GM19099 (cell line): ENCODE measurements at regions not wholly inside any gene's neighbourhood (a gene's known extent, or its start where the extent isn't known, plus 50 kb on each side); places are given as distances from the start of the nearest gene placed in this dataset.

Source experiments
- POLR2A ChIP-seq: IDR thresholded peaks from 3 replicates; pipeline ENCODE4 v1.6.1; 2011; ENCODE audit warnings: low read depth; ENCODE audit not compliant: insufficient read length; ENCODE audit errors: extremely low read depth

DNA sequence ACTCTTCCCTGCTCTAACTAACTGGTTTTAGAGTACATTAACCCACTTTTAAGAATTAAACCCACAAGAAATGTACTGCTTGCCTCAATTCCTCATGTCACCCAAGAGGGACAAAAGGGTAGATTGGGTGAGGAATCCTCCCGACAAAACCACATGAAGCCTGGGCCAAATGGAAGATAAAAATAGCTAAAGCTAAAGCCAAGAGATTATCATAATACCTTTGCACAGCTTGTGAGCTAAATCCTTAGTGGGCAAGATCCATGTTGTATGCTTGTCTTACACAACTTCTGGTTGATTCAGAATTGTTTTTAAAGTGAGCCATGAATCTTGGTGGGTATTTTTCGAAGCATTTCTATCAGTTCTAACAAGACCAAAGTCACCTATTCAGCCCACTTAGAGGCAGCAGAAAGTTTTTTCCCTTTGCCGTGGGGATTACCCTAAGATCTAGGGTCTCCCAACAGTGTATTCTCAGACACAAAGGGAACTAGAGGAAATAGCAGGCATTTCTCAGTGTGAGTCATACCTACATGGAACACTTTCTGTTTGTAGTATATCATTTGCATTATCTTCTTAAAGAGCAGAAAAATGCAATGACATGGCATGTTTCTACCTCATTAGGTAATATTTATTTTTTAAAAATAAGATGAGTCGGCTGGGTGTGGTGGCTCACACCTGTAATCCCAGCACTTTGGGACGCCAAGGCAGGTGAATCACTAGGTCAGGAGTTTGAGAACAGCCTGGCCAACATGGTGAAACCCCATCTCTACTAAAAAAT, 616.6 kb downstream of the KCNH5 start:
- no peak for TF ChIP-seq POLR2A

DNA sequence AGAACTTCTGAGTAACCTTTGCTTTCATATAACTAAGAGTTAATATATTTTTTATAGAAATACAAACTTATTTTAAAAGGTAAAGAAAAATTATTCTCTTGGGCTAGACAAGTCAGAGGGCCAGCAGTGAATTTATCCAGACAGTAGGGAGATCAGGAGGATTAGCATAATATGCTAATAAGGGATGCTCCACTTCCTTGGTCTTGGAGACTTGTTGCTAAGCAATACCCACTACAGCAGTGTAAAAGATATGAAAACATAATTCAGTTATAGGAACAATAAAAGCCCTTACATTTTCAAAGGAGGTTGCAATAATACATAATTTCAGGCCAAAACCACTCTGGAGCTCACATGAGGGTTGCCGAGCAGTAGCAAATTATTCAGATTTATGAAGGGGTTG, 615.6 kb downstream of the KCNH5 start:
- TF ChIP-seq POLR2A, result no peak

GRCh38 chr14:62431496-62431895, 613.8 kb downstream of the KCNH5 start:
- no peak for TF ChIP-seq POLR2A

DNA sequence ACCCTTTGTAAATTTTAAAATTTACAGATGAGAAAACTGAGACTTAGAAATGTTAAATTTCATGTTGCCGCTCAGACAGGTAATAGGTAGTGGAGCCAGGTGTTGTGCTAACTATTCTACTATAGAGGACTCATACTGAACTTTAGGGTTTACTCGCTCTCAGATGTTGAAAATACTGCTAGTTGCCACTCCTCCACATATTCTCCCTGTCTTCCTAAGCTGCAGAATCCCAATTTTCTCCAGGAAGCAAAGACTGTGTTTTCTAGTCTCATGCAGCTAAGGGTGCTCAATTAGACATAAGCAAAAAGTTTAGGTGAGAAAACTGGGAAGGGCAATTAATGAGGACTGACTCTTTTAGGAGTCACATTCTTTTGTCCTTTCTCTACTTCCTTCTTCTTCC, 612.3 kb downstream of the KCNH5 start:
- no peak for TF ChIP-seq POLR2A

GRCh38 chr14:62436261-62436660, 609.0 kb downstream of the KCNH5 start:
- no peak for TF ChIP-seq POLR2A

- no peak for TF ChIP-seq POLR2A
Observed at GRCh38 chr14:62439210-62439609, 606.0 kb downstream of the KCNH5 start.

- TF ChIP-seq POLR2A, result no peak
Observed at GRCh38 chr14:62443796-62444195, 601.5 kb downstream of the KCNH5 start.

DNA sequence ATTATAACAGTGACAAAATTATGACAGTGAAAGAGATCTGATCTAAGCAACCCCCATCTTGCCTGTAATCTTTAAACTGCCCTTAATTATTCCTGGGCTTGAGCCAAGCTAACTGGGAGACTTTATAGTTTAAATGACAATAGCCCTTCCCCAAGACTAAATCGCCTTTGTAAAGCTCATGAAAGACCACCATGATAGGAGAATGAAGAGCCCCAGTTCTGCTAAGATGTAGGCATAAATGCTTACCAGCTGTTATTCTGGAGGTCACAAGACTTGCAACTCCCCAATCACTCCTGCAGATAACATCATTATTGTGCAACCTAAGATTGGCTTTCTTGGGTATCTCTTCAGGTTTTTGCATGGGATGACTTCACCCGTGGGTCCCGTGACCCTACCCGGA, 599.7 kb downstream of the KCNH5 start:
- no peak for TF ChIP-seq POLR2A

DNA sequence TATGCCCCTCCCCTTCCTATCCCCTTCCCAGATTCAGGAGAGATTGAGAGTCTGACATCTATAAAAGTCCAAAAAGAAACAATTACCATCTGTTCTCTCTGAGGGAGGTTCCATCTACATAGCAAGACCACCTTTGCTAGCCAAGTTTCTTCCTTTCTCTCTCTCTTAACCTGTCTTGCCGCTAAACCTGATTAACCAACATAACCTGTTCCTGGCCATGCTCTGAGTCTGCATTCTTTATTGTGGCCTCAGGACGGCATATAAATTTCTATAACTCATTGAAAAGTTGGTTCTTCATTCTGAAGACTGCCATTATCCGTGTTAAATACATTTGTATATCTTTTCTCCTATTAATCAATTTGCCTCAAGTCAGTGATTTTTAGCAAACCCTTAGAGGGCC, 594.0 kb downstream of the KCNH5 start:
- no peak for TF ChIP-seq POLR2A

GRCh38 chr14:62453226-62453625, 592.0 kb downstream of the KCNH5 start:
- no peak for TF ChIP-seq POLR2A

GRCh38 chr14:62455446-62455845, 589.8 kb downstream of the KCNH5 start:
- no peak for TF ChIP-seq POLR2A

- TF ChIP-seq POLR2A, result no peak
Observed at GRCh38 chr14:62462988-62463387, 582.3 kb downstream of the KCNH5 start.

DNA sequence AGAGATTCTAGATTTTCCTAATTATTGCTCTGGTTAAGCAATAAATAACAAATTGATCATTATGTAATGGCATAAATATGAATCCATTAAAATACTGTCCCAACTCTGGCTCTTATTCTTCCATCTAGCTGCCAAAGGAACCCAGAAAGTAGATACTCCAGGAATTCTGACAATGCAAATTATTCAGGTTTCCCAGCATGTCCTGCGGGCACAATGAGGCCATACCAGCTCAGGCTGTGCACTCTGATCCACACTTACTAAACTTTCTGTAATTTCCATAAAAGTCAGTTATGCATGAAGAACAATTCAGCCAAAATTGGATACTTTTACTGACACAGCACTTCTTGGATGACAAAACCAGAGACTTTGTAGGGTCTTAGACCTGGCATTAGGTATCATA, 576.3 kb downstream of the KCNH5 start:
- TF ChIP-seq POLR2A, result no peak

DNA sequence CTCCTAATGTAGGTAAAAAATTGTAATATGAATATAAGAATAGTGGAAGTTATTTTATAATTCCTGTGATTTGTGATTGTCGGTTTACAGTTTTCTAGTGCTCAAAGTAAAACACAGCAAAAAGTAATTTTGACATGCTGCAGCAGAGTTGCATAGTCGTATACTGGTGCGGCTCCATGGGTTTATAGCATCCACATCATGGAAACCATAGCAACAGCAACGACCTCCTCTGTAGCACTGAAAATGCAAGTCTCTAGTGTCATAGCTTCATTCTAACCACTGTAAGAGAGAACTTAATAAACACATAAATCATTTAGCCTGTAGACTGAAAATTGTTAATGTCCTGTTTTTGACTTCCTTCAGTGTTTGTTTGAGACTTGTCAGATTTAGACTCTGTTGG, 574.3 kb downstream of the KCNH5 start:
- TF ChIP-seq POLR2A, result no peak

GRCh38 chr14:62491146-62491545, 554.1 kb downstream of the KCNH5 start:
- no peak for TF ChIP-seq POLR2A

- no peak for TF ChIP-seq POLR2A
Observed at GRCh38 chr14:62497708-62498107, 547.5 kb downstream of the KCNH5 start.
